ENCODE measurements at regions not wholly inside any gene's neighbourhood (a gene's known extent, or its start where the extent isn't known, plus 50 kb on each side); places are given as distances from the start of the nearest gene placed in this dataset.

- TF ChIP-seq CTCF (optimal IDR thresholded peaks at IDR 0.05 in 1 of 3, IDR thresholded peaks at IDR 0.05 in 1 of 3, conservative IDR thresholded peaks at IDR 0.05 in 1 of 3; ENCODE audit: extremely low read depth in 1 of 3, insufficient read depth in 2 of 3, low read length in 3 of 3) (no peak), EZH2 (IDR thresholded peaks at IDR 0.05; ENCODE audit: low read length) (no peak)
Measured at GRCh38 chr2:83168377-83168776, 1290.7 kb downstream of the SUCLG1 start.
